HCT116 (cell line): ENCODE measurements at regions not wholly inside any gene's neighbourhood (a gene's known extent, or its start where the extent isn't known, plus 50 kb on each side); places are given as distances from the start of the nearest gene placed in this dataset.

Experiments
- ATAC-seq: fragments of 200-7000 bp; cut with Tn5 transposase; 2 replicates; pipeline ENCODE4 v1.9.1; 2020; ENCODE audit warnings: mild to moderate bottlenecking, moderate library complexity
- BruUV-seq: library from RNA; stranded (reverse); fragments of 400-500 nt; replicated peaks from 2 replicates; lab custom pipeline; 2021; lab: Mats Ljungman, UMichigan
- CTCF ChIA-PET: fragments of 300-600 bp; sonication (Branson Sonifier 250); formaldehyde crosslinking; loops from one replicate; lab custom pipeline; 2021; ENCODE audit warnings: antibody characterized with exemption; lab: Charles Lee
- POLR2A ChIA-PET: fragments of 300-600, 350-600 bp; sonication (Branson Sonifier 250); formaldehyde crosslinking; loops from one replicate; lab custom pipeline; 2021; ENCODE audit warnings: antibody characterized with exemption; lab: Charles Lee
- RAD21 ChIA-PET, 2 experiments: fragments of 300-600 bp; sonication (Branson Sonifier 250); formaldehyde crosslinking; loops; one replicate each; lab custom pipeline; 2023; ENCODE audit warnings: low total read pairs in 2 of 2; ENCODE audit not compliant: uncharacterized antibody in 2 of 2, unreplicated experiment in 2 of 2, low non-redundant PET in 1 of 2; lab: Charles Lee
- DNase-seq: peaks from one replicate; pipeline ENCODE4 v3.0.0-alpha.2; 2010; ENCODE audit warnings: low read depth, low spot score
- H2AFZ ChIP-seq: fragments of 200-600 bp; shearing (Covaris generic), sonication (generic); 2 replicates; pipeline ENCODE4 v1.6.1; 2017; ENCODE audit warnings: low read depth, mixed run types, mixed read lengths, antibody characterized with exemption, low read length; ENCODE audit not compliant: poor library complexity, severe bottlenecking
- H3K27ac ChIP-seq: 2 replicates; pipeline ENCODE4 v1.5.1; 2012; ENCODE audit warnings: low read depth, low read length
- H3K27me3 ChIP-seq: fragments of 200-600 bp; sonication (generic); 2 replicates; pipeline ENCODE4 v1.6.1; 2016; ENCODE audit warnings: mixed run types, low read length, mixed read lengths; ENCODE audit not compliant: insufficient read depth
- H3K36me3 ChIP-seq, 2 experiments: fragments of 200-500 bp in 1 of 2; fragments of 200-600 bp in 1 of 2; sonication (Bioruptor generic) in 1 of 2; sonication (generic) in 1 of 2; 2 replicates each; pipeline versions ENCODE4 v1.5.1 to v1.6.1; 2014 to 2016; ENCODE audit warnings: low read length in 2 of 2, inconsistent platforms in 1 of 2, mixed read lengths in 1 of 2, mixed run types in 1 of 2; ENCODE audit not compliant: insufficient read depth in 2 of 2, control insufficient read depth in 1 of 2
- H3K4me1 ChIP-seq, 2 experiments: fragments of 200-600 bp in 1 of 2; sonication (generic) in 1 of 2; 2 replicates each; pipeline versions ENCODE4 v1.5.1 to v1.6.1; 2012 to 2017; ENCODE audit warnings: low read length in 2 of 2, inconsistent platforms in 1 of 2, mild to moderate bottlenecking in 1 of 2, mixed read lengths in 1 of 2, mixed run types in 1 of 2, moderate library complexity in 1 of 2; ENCODE audit not compliant: insufficient read depth in 2 of 2, control insufficient read depth in 1 of 2
- H3K4me2 ChIP-seq: fragments of 200-600 bp; sonication (generic); 2 replicates; pipeline ENCODE4 v1.6.1; 2017; ENCODE audit warnings: mixed run types, low read length, mixed read lengths
- H3K4me3 ChIP-seq, 2 experiments: fragments of 200-600 bp in 1 of 2; sonication (generic) in 1 of 2; replicated peaks in 1 of 2; 2 replicates each; pipeline ENCODE4 v1.5.1; 2011 to 2016; ENCODE audit warnings: low read length in 2 of 2, control low read depth in 1 of 2, low read depth in 1 of 2, mild to moderate bottlenecking in 1 of 2, mixed read lengths in 1 of 2, mixed run types in 1 of 2
- H3K79me2 ChIP-seq: fragments of 200-600 bp; sonication (generic); 2 replicates; pipeline ENCODE4 v1.6.1; 2017; ENCODE audit warnings: mild to moderate bottlenecking, mixed run types, low read length, moderate library complexity, mixed read lengths; ENCODE audit not compliant: insufficient read depth
- H3K9ac ChIP-seq: fragments of 200-600 bp; sonication (generic); 2 replicates; pipeline ENCODE4 v1.6.1; 2016; ENCODE audit warnings: low read length, mixed read lengths
- H3K9me2 ChIP-seq: fragments of 200-600 bp; sonication (generic), shearing (Covaris generic); 2 replicates; pipeline ENCODE4 v1.6.1; 2017; ENCODE audit warnings: mixed run types, mild to moderate bottlenecking, moderate library complexity; ENCODE audit not compliant: insufficient read depth
- H3K9me3 ChIP-seq, 2 experiments: fragments of 200-500 bp in 1 of 2; fragments of 200-600 bp in 1 of 2; sonication (Bioruptor generic) in 1 of 2; sonication (generic) in 1 of 2; 2 replicates each; pipeline ENCODE4 v1.6.1; 2014 to 2017; ENCODE audit warnings: low read length in 2 of 2, mixed read lengths in 2 of 2, inconsistent platforms in 1 of 2, low read depth in 1 of 2, mild to moderate bottlenecking in 1 of 2, mixed run types in 1 of 2, moderate library complexity in 1 of 2; ENCODE audit not compliant: control insufficient read depth in 1 of 2, insufficient read depth in 1 of 2
- H4K20me1 ChIP-seq: fragments of 200-600 bp; sonication (generic), shearing (Covaris generic); 2 replicates; pipeline ENCODE4 v1.6.1; 2017; ENCODE audit warnings: mixed run types, mild to moderate bottlenecking, moderate library complexity; ENCODE audit not compliant: insufficient read depth
- ATF3 ChIP-seq: IDR thresholded peaks from 2 replicates; pipeline ENCODE4 v1.6.1; 2012
- CEBPB ChIP-seq: IDR thresholded peaks from 2 replicates; pipeline ENCODE4 v1.6.1; 2012; ENCODE audit warnings: low read depth
- EGR1 ChIP-seq: IDR thresholded peaks from 2 replicates; pipeline ENCODE4 v1.6.1; 2012; ENCODE audit warnings: low read depth
- ELF1 ChIP-seq: IDR thresholded peaks from 2 replicates; pipeline ENCODE4 v1.6.1; 2012; ENCODE audit warnings: low read depth, borderline replicate concordance
- EZH2 ChIP-seq: fragments of 200-600 bp; sonication (generic); IDR thresholded peaks from 2 replicates; pipeline ENCODE4 v1.6.1; 2017; ENCODE audit warnings: antibody characterized with exemption, mixed run types
- EZH2phosphoT487 ChIP-seq: fragments of 200-600 bp; IDR thresholded peaks from 2 replicates; pipeline ENCODE4 v1.6.1; 2018; ENCODE audit warnings: antibody characterized with exemption, borderline replicate concordance
- FOSL1 ChIP-seq: IDR thresholded peaks from 2 replicates; pipeline ENCODE4 v1.6.1; 2012; ENCODE audit warnings: low read depth
- JUND ChIP-seq: IDR thresholded peaks from 2 replicates; pipeline ENCODE4 v1.6.1; 2012
- MAX ChIP-seq: IDR thresholded peaks from 2 replicates; pipeline ENCODE4 v1.6.1; 2012
- POLR2A ChIP-seq: IDR thresholded peaks from 2 replicates; pipeline ENCODE4 v1.7.0; 2011; ENCODE audit warnings: borderline replicate concordance; ENCODE audit not compliant: insufficient read depth, insufficient read length; ENCODE audit errors: extremely low read depth
- POLR2AphosphoS5 ChIP-seq: IDR thresholded peaks from 2 replicates; pipeline ENCODE4 v1.6.1; 2011; ENCODE audit warnings: mild to moderate bottlenecking, low read depth, low read length, moderate library complexity
- RAD21 ChIP-seq: IDR thresholded peaks from 2 replicates; pipeline ENCODE4 v1.6.1; 2012; ENCODE audit warnings: low read depth, mild to moderate bottlenecking
- REST ChIP-seq: IDR thresholded peaks from 2 replicates; pipeline ENCODE4 v1.6.1; 2012; ENCODE audit warnings: low read depth
- SIN3A ChIP-seq: IDR thresholded peaks from 2 replicates; pipeline ENCODE4 v1.6.1; 2012; ENCODE audit warnings: low read depth
- SRF ChIP-seq: IDR thresholded peaks from 2 replicates; pipeline ENCODE4 v1.6.1; 2012; ENCODE audit warnings: low read depth
- TCF7L2 ChIP-seq: IDR thresholded peaks from 2 replicates; pipeline ENCODE4 v1.7.0; 2011; ENCODE audit warnings: borderline replicate concordance, inconsistent platforms; ENCODE audit not compliant: insufficient read depth, insufficient read length; ENCODE audit errors: extremely low read depth
- ZBTB33 ChIP-seq: IDR thresholded peaks from 2 replicates; pipeline ENCODE4 v1.6.1; 2011; ENCODE audit warnings: mild to moderate bottlenecking, low read length, moderate library complexity; ENCODE audit not compliant: insufficient replicate concordance; ENCODE audit errors: extremely low read depth
- ZNF274 ChIP-seq: fragments of 200-500 bp; sonication (Bioruptor generic); IDR thresholded peaks from 2 replicates; pipeline ENCODE4 v1.6.1; 2014; ENCODE audit warnings: mild to moderate bottlenecking, low read depth, low read length, inconsistent platforms
- intact Hi-C: fragments of 100-400 bp; cut with micrococcal nuclease; formaldehyde crosslinking; loops from 2 replicates; pipeline ENCODE4 v1.10.0; 2022

DNA sequence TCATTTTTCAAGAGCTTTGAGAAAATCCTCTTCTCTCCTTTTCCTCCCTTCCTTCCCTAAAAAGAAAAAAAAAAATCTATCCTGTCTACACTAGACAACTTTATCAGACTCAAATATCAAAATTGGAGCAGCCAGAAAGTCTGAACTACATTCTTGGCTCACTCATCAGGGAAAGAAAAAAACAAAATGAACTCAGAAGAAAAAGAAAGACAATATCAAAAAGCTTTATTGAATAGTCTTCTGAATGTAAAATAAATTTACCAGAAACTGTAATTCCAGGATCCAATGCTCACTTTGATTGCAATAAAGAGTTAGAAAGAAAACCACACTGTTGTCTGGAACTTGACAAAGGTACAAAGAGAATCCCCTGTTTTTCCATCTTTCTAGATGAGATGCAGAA, 507.2 kb upstream of the MPDZ start (continued):
- no peak for TF ChIP-seq CEBPB
- no peak for TF ChIP-seq POLR2AphosphoS5
- TF ChIP-seq EGR1 = no peak
- no peak for TF ChIP-seq EZH2
- TF ChIP-seq FOSL1 = no peak
- no peak for TF ChIP-seq SIN3A
- no peak for TF ChIP-seq ZNF274
- TF ChIP-seq, all 23 proteins: peak for 0

DNA sequence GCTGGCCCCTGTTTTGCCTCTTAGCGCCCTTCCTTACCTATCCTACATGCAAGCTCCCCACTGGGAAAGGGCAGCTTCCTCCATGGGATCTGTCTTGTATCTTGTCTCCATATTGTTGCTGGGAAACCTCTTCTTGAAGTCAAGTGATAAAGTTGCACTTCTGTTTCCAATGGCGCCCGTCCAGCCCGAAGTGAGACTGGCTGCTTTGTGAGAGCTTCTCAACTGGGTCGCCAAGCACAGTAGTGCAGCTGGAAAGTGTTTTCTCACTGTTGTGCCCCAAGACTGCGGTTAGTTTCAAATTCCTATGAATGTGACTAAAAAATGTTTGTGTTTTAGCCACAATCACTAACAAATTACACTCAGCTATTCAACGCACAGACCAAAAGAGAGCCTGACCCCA, 506.6 kb upstream of the MPDZ start:
- Histone ChIP-seq H3K4me1 (no peaks in the 10 kb centered on the region), H3K4me2 (no peak overlapping the region), H3K36me3 (no peaks in the 10 kb centered on the region), H3K4me3 (no peak overlapping the region), H3K9ac (no peak overlapping the region), H2AFZ (no peak overlapping the region), H3K27ac (no peak overlapping the region), H3K79me2 (no peaks in the 10 kb centered on the region), H3K27me3 (no peaks in the 10 kb centered on the region), H3K9me3 (no peaks in the 10 kb centered on the region; a peak in 1 of 4 replicates), H3K9me2 (no peaks in the 10 kb centered on the region), H4K20me1 (no peaks in the 10 kb centered on the region)
- BruUV-seq = no TSS peak
- ChIA-PET CTCF (no interaction called here), RAD21 (no interaction called here), POLR2A (no interaction called here)
- DNase-seq (no peak), ATAC-seq (no peak)
- intact Hi-C loops = no loop called here
- no peak for TF ChIP-seq CEBPB
- no peak for TF ChIP-seq SIN3A
- TF ChIP-seq ZNF274 = no peak
- TF ChIP-seq TCF7L2 = no peak
- TF ChIP-seq REST = no peak
- TF ChIP-seq ELF1 = no peak
- no peak for TF ChIP-seq MAX
- TF ChIP-seq ZBTB33 = no peak
- no peak for TF ChIP-seq EGR1
- no peak for TF ChIP-seq POLR2A
- TF ChIP-seq POLR2AphosphoS5 = no peak
- TF ChIP-seq SRF = no peak
- no peak for TF ChIP-seq FOSL1
- no peak for TF ChIP-seq EZH2phosphoT487
- no peak for TF ChIP-seq RAD21
- TF ChIP-seq ATF3 = no peak
- no peak for TF ChIP-seq JUND
